ENCODE measurements at regions not wholly inside any gene's neighbourhood (a gene's known extent, or its start where the extent isn't known, plus 50 kb on each side); places are given as distances from the start of the nearest gene placed in this dataset.

- no peaks in the 10 kb centered on the region for H3K79me2 ChIP-seq (ENCODE audit: insufficient read depth, low read length)
- no peaks in the 10 kb centered on the region for H3K27me3 ChIP-seq (ENCODE audit: insufficient read depth, low read length, poor library complexity, severe bottlenecking)
- no peak overlapping the region for H3K4me2 ChIP-seq (ENCODE audit: low read depth, low read length, poor library complexity, severe bottlenecking)
These were observed 199.3 kb downstream of the SEC61B start for GRCh38 chr9:99421369-99421768.

GRCh38 chr9:99425124-99425523 lies 203.0 kb downstream of the SEC61B start:
- Histone ChIP-seq H3K9me2 (replicated peaks; ENCODE audit: low read depth, low read length) (no peaks in the 10 kb centered on the region), H3K79me2 (ENCODE audit: insufficient read depth, low read length) (no peaks in the 10 kb centered on the region), H3K4me2 (ENCODE audit: low read depth, low read length, poor library complexity, severe bottlenecking) (no peak overlapping the region), H3F3A (ENCODE audit: low read depth) (no peaks in the 10 kb centered on the region), H2AFZ (ENCODE audit: low read length) (no peak overlapping the region), H3K9ac (ENCODE audit: low read depth, low read length, poor library complexity, severe bottlenecking) (no peak overlapping the region), H4K20me1 (ENCODE audit: insufficient read depth, low read length, poor library complexity, severe bottlenecking) (no peaks in the 10 kb centered on the region), H3K4me1 (ENCODE audit: insufficient read depth, low read length, poor library complexity, severe bottlenecking) (no peaks in the 10 kb centered on the region), H3K9me3 (ENCODE audit: insufficient read depth, low read depth, low read length) (no peaks in the 10 kb centered on the region), H3K4me3 (ENCODE audit: low read length, poor library complexity, severe bottlenecking) (no peak overlapping the region), H3K36me3 (ENCODE audit: insufficient read depth, low read length) (no peaks in the 10 kb centered on the region), H3K27me3 (ENCODE audit: insufficient read depth, low read length, poor library complexity, severe bottlenecking) (no peaks in the 10 kb centered on the region)
- TF ChIP-seq CTCF (conservative IDR thresholded peaks at IDR 0.05; ENCODE audit: low read length), result no peak

More at GRCh38 chr9:99421369-99421768, 199.3 kb downstream of the SEC61B start:
- no peaks in the 10 kb centered on the region for H3K36me3 ChIP-seq (ENCODE audit: insufficient read depth, low read length)
- TF ChIP-seq EZH2phosphoT487 (IDR thresholded peaks at IDR 0.05; ENCODE audit: borderline replicate concordance), result no peak
- TF ChIP-seq CTCF (conservative IDR thresholded peaks at IDR 0.05; ENCODE audit: low read length), result no peak
- no peaks in the 10 kb centered on the region for H3K9me3 ChIP-seq (ENCODE audit: insufficient read depth, low read depth, low read length)
- peaks cover 1% of the 10 kb centered on the region for H3K4me1 ChIP-seq (ENCODE audit: insufficient read depth, low read length, poor library complexity, severe bottlenecking)
- no peak overlapping the region for H3K4me3 ChIP-seq (ENCODE audit: low read length, poor library complexity, severe bottlenecking)
- no peaks in the 10 kb centered on the region for H3K9me2 ChIP-seq (replicated peaks; ENCODE audit: low read depth, low read length)
- H4K20me1 ChIP-seq (ENCODE audit: insufficient read depth, low read length, poor library complexity, severe bottlenecking), result no peaks in the 10 kb centered on the region
- no peak overlapping the region for H3K9ac ChIP-seq (ENCODE audit: low read depth, low read length, poor library complexity, severe bottlenecking)
- H3F3A ChIP-seq (ENCODE audit: low read depth), result no peaks in the 10 kb centered on the region
- H2AFZ ChIP-seq (ENCODE audit: low read length), result no peak overlapping the region

GRCh38 chr9:99425923-99426842 lies 204.1 kb downstream of the SEC61B start:
- H3K9me3 ChIP-seq (ENCODE audit: insufficient read depth, low read depth, low read length), result no peaks in the 10 kb centered on the region
- no peaks in the 10 kb centered on the region for H3K27me3 ChIP-seq (ENCODE audit: insufficient read depth, low read length, poor library complexity, severe bottlenecking)
- no peaks in the 10 kb centered on the region for H3K9me2 ChIP-seq (replicated peaks; ENCODE audit: low read depth, low read length)
- H3K4me3 ChIP-seq (ENCODE audit: low read length, poor library complexity, severe bottlenecking), result no peak overlapping the region
- no peak overlapping the region for H2AFZ ChIP-seq (ENCODE audit: low read length)
- no peak overlapping the region for H3K9ac ChIP-seq (ENCODE audit: low read depth, low read length, poor library complexity, severe bottlenecking)
- no peaks in the 10 kb centered on the region for H3K36me3 ChIP-seq (ENCODE audit: insufficient read depth, low read length)
- no peaks in the 10 kb centered on the region for H3K4me1 ChIP-seq (ENCODE audit: insufficient read depth, low read length, poor library complexity, severe bottlenecking)
- H3K4me2 ChIP-seq (ENCODE audit: low read depth, low read length, poor library complexity, severe bottlenecking), result no peak overlapping the region
- no peaks in the 10 kb centered on the region for H3K79me2 ChIP-seq (ENCODE audit: insufficient read depth, low read length)
- no peaks in the 10 kb centered on the region for H4K20me1 ChIP-seq (ENCODE audit: insufficient read depth, low read length, poor library complexity, severe bottlenecking)
- no peaks in the 10 kb centered on the region for H3F3A ChIP-seq (ENCODE audit: low read depth)
- no peak for TF ChIP-seq EZH2phosphoT487 (IDR thresholded peaks at IDR 0.05; ENCODE audit: borderline replicate concordance)
- no peak for TF ChIP-seq CTCF (conservative IDR thresholded peaks at IDR 0.05; ENCODE audit: low read length)
